ENCODE measurements at regions not wholly inside any gene's neighbourhood (a gene's known extent, or its start where the extent isn't known, plus 50 kb on each side); places are given as distances from the start of the nearest gene placed in this dataset.

GRCh38 chr16:72298961-72299360 is 127.0 kb upstream of the PMFBP1 start:
- Histone ChIP-seq H3K9me2 (ENCODE audit: low read depth, low read length) (no peaks in the 10 kb centered on the region), H3K4me1 (ENCODE audit: insufficient read depth, low read length, severe bottlenecking) (no peaks in the 10 kb centered on the region), H3K27me3 (ENCODE audit: insufficient read depth, low read length) (no peaks in the 10 kb centered on the region), H3K4me3 (ENCODE audit: low read depth, low read length, poor library complexity, severe bottlenecking) (no peak overlapping the region), H4K20me1 (ENCODE audit: insufficient read depth, low read length) (no peaks in the 10 kb centered on the region), H3K9ac (ENCODE audit: low read length) (no peak overlapping the region), H3K9me3 (ENCODE audit: low read length) (no peaks in the 10 kb centered on the region), H3K79me2 (ENCODE audit: insufficient read depth, low read length) (no peaks in the 10 kb centered on the region), H3K36me3 (ENCODE audit: insufficient read depth, low read length) (no peaks in the 10 kb centered on the region), H3K27ac (ENCODE audit: low read depth, low read length, poor library complexity, severe bottlenecking) (no peak overlapping the region), H2AFZ (ENCODE audit: low read length) (no peak overlapping the region), H3K4me2 (ENCODE audit: low read length) (no peak overlapping the region), H3F3A (ENCODE audit: insufficient read depth, low read length) (no peaks in the 10 kb centered on the region)
- TF ChIP-seq CTCF (IDR thresholded peaks at IDR 0.05; ENCODE audit: low read length) (no peak), EZH2 (IDR thresholded peaks at IDR 0.05; ENCODE audit: borderline replicate concordance, low read length) (no peak)

- Histone ChIP-seq H3K9me3 (ENCODE audit: low read length) (no peaks in the 10 kb centered on the region), H3K27ac (ENCODE audit: low read depth, low read length, poor library complexity, severe bottlenecking) (no peak overlapping the region), H3K27me3 (ENCODE audit: insufficient read depth, low read length) (no peaks in the 10 kb centered on the region), H3K36me3 (ENCODE audit: insufficient read depth, low read length) (no peaks in the 10 kb centered on the region), H3K4me2 (ENCODE audit: low read length) (no peak overlapping the region), H3K4me3 (ENCODE audit: low read depth, low read length, poor library complexity, severe bottlenecking) (no peak overlapping the region), H3F3A (ENCODE audit: insufficient read depth, low read length) (no peaks in the 10 kb centered on the region), H3K4me1 (ENCODE audit: insufficient read depth, low read length, severe bottlenecking) (no peaks in the 10 kb centered on the region), H4K20me1 (ENCODE audit: insufficient read depth, low read length) (no peaks in the 10 kb centered on the region), H3K79me2 (ENCODE audit: insufficient read depth, low read length) (no peaks in the 10 kb centered on the region), H3K9me2 (ENCODE audit: low read depth, low read length) (no peaks in the 10 kb centered on the region), H2AFZ (ENCODE audit: low read length) (no peak overlapping the region), H3K9ac (ENCODE audit: low read length) (no peak overlapping the region)
- TF ChIP-seq EZH2 (IDR thresholded peaks at IDR 0.05; ENCODE audit: borderline replicate concordance, low read length) (no peak), CTCF (IDR thresholded peaks at IDR 0.05; ENCODE audit: low read length) (no peak)
Observed at GRCh38 chr16:72295914-72296313, 124.0 kb upstream of the PMFBP1 start.

- Histone ChIP-seq H4K20me1 (ENCODE audit: insufficient read depth, low read length) (no peaks in the 10 kb centered on the region), H3K4me2 (ENCODE audit: low read length) (no peak overlapping the region), H3K27me3 (ENCODE audit: insufficient read depth, low read length) (no peaks in the 10 kb centered on the region), H3K36me3 (ENCODE audit: insufficient read depth, low read length) (no peaks in the 10 kb centered on the region), H3K9me3 (ENCODE audit: low read length) (no peaks in the 10 kb centered on the region), H3K27ac (ENCODE audit: low read depth, low read length, poor library complexity, severe bottlenecking) (no peak overlapping the region), H2AFZ (ENCODE audit: low read length) (no peak overlapping the region), H3F3A (ENCODE audit: insufficient read depth, low read length) (no peaks in the 10 kb centered on the region), H3K4me3 (ENCODE audit: low read depth, low read length, poor library complexity, severe bottlenecking) (no peak overlapping the region), H3K4me1 (ENCODE audit: insufficient read depth, low read length, severe bottlenecking) (no peaks in the 10 kb centered on the region), H3K9me2 (ENCODE audit: low read depth, low read length) (no peaks in the 10 kb centered on the region), H3K79me2 (ENCODE audit: insufficient read depth, low read length) (no peaks in the 10 kb centered on the region), H3K9ac (ENCODE audit: low read length) (no peak overlapping the region)
- TF ChIP-seq CTCF (IDR thresholded peaks at IDR 0.05; ENCODE audit: low read length) (no peak), EZH2 (IDR thresholded peaks at IDR 0.05; ENCODE audit: borderline replicate concordance, low read length) (no peak)
Observed at GRCh38 chr16:72291531-72291981, 119.6 kb upstream of the PMFBP1 start.

Data from OCI-LY1 (cell line).